H1 (cell line): ENCODE measurements at regions not wholly inside any gene's neighbourhood (a gene's known extent, or its start where the extent isn't known, plus 50 kb on each side); places are given as distances from the start of the nearest gene placed in this dataset.

Source experiments
- CTCF ChIA-PET: fragments of 300-600 bp; sonication (Branson Sonifier 250); formaldehyde crosslinking; loops from one replicate; lab custom pipeline; 2021; ENCODE audit not compliant: partially characterized antibody; lab: Charles Lee
- POLR2A ChIA-PET: fragments of 300-600 bp; sonication (Branson Sonifier 250); formaldehyde crosslinking; loops from one replicate; lab custom pipeline; 2021; ENCODE audit warnings: inconsistent platforms; ENCODE audit not compliant: partially characterized antibody; lab: Charles Lee
- DNase-seq, 2 experiments: peaks; one replicate each; pipeline versions ENCODE4 v3.0.0 to v3.0.0-alpha.2; 2010 to 2022; ENCODE audit warnings: low spot score in 2 of 2, low read depth in 1 of 2, mixed read lengths in 1 of 2
- FAIRE-seq: peaks from 2 replicates; lab custom pipeline; 2011; peaks lifted over from hg19 to GRCh38; lab: Jason Lieb, UNC
- H2AFZ ChIP-seq: 2 replicates; pipeline ENCODE4 v1.8.1; 2012; ENCODE audit warnings: low read length, inconsistent platforms
- H2AK5ac ChIP-seq: 2 replicates; pipeline ENCODE4 v1.6.1; 2013; ENCODE audit warnings: low read depth, low read length
- H2BK120ac ChIP-seq: replicated peaks from 2 replicates; pipeline ENCODE3; 2013; ENCODE audit warnings: low read depth, low read length, inconsistent platforms
- H2BK12ac ChIP-seq: 2 replicates; pipeline ENCODE4 v1.6.1; 2013; ENCODE audit warnings: low read depth, low read length
- H2BK15ac ChIP-seq: 2 replicates; pipeline ENCODE4 v1.6.1; 2013; ENCODE audit warnings: low read length
- H2BK20ac ChIP-seq: 2 replicates; pipeline ENCODE4 v1.6.1; 2013; ENCODE audit warnings: low read length
- H2BK5ac ChIP-seq: 2 replicates; pipeline ENCODE4 v1.6.1; 2013; ENCODE audit warnings: low read depth, low read length
- H3K14ac ChIP-seq: 2 replicates; pipeline ENCODE4 v1.6.1; 2013; ENCODE audit warnings: inconsistent platforms; ENCODE audit not compliant: insufficient read length
- H3K18ac ChIP-seq: 2 replicates; pipeline ENCODE4 v1.6.1; 2013; ENCODE audit warnings: low read length; ENCODE audit errors: extremely low read depth
- H3K23ac ChIP-seq: 2 replicates; pipeline ENCODE4 v1.6.1; 2013; ENCODE audit warnings: inconsistent platforms; ENCODE audit not compliant: insufficient read length
- H3K23me2 ChIP-seq: 2 replicates; pipeline ENCODE4 v1.6.1; 2013; ENCODE audit warnings: low read depth, low read length
- H3K27ac ChIP-seq: 2 replicates; pipeline ENCODE4 v1.6.1; 2011; ENCODE audit warnings: low read depth, low read length, inconsistent platforms
- H3K27me3 ChIP-seq, 4 experiments: replicated peaks in 1 of 4; 1 replicate in 1 of 4; 2 replicates in 3 of 4; pipeline versions ENCODE4 v1.6.1 to v1.8.1; 2011 to 2013; ENCODE audit warnings: low read length in 3 of 4, mild to moderate bottlenecking in 3 of 4, inconsistent platforms in 2 of 4, mixed read lengths in 2 of 4, moderate library complexity in 1 of 4; ENCODE audit not compliant: control insufficient read depth in 3 of 4, insufficient read depth in 3 of 4; ENCODE audit errors: extremely low read depth in 1 of 4
- H3K36me3 ChIP-seq, 4 experiments: 2 replicates each; pipeline versions ENCODE4 v1.6.1 to v1.8.1; 2011 to 2013; ENCODE audit warnings: mild to moderate bottlenecking in 4 of 4, low read length in 3 of 4, moderate library complexity in 2 of 4, control low read depth in 1 of 4, inconsistent platforms in 1 of 4; ENCODE audit not compliant: insufficient read depth in 4 of 4, control insufficient read depth in 2 of 4
- H3K4ac ChIP-seq: replicated peaks from 2 replicates; pipeline ENCODE3; 2013; ENCODE audit warnings: low read length, low read depth, mixed read lengths, inconsistent platforms; ENCODE audit not compliant: insufficient read length
- H3K4me1 ChIP-seq, 4 experiments: replicated peaks in 1 of 4; 1 replicate in 1 of 4; 2 replicates in 3 of 4; pipeline versions ENCODE4 v1.6.1 to v1.8.1; 2011 to 2013; ENCODE audit warnings: low read length in 3 of 4, inconsistent platforms in 2 of 4, mixed read lengths in 1 of 4; ENCODE audit not compliant: insufficient read depth in 4 of 4, control insufficient read depth in 3 of 4
- H3K4me2 ChIP-seq, 2 experiments: 2 replicates each; pipeline versions ENCODE4 v1.6.1 to v1.8.1; 2011 to 2013; ENCODE audit warnings: low read depth in 2 of 2, low read length in 2 of 2, control low read depth in 1 of 2, inconsistent platforms in 1 of 2, mild to moderate bottlenecking in 1 of 2; ENCODE audit not compliant: insufficient read depth in 1 of 2
- H3K4me3 ChIP-seq, 4 experiments: fragments of 200-600, 300-600 bp in 1 of 4; sonication (generic), shearing (Covaris generic), sonication (Bioruptor Twin) in 1 of 4; 2 replicates each; pipeline versions ENCODE4 v1.5.1 to v1.8.1; 2011 to 2016; ENCODE audit warnings: low read length in 4 of 4, low read depth in 3 of 4, control low read depth in 2 of 4, inconsistent platforms in 2 of 4, mild to moderate bottlenecking in 2 of 4, mixed read lengths in 1 of 4, moderate library complexity in 1 of 4; ENCODE audit not compliant: insufficient read depth in 2 of 4; ENCODE audit errors: extremely low read depth in 1 of 4
- H3K56ac ChIP-seq: replicated peaks from 2 replicates; pipeline ENCODE3; 2013; ENCODE audit warnings: low read depth, mild to moderate bottlenecking, mixed read lengths, low read length, inconsistent platforms; ENCODE audit not compliant: insufficient read length
- H3K79me1 ChIP-seq: 2 replicates; pipeline ENCODE4 v1.6.1; 2013; ENCODE audit warnings: low read depth, low read length, control low read depth
- H3K79me2 ChIP-seq, 2 experiments: 2 replicates each; pipeline versions ENCODE4 v1.6.1 to v1.8.1; 2012 to 2013; ENCODE audit warnings: low read length in 2 of 2, mild to moderate bottlenecking in 2 of 2, inconsistent platforms in 1 of 2; ENCODE audit not compliant: insufficient read depth in 2 of 2, control insufficient read depth in 1 of 2
- H3K9ac ChIP-seq, 4 experiments: replicated peaks in 1 of 4; 1 replicate in 1 of 4; 2 replicates in 3 of 4; pipeline versions ENCODE4 v1.6.1 to v1.8.1; 2011 to 2013; ENCODE audit warnings: low read depth in 3 of 4, low read length in 3 of 4, control low read depth in 2 of 4, mild to moderate bottlenecking in 2 of 4, moderate library complexity in 2 of 4, inconsistent platforms in 1 of 4; ENCODE audit errors: extremely low read depth in 1 of 4
- H3K9me3 ChIP-seq, 2 experiments: 2 replicates each; pipeline versions ENCODE4 v1.6.1 to v1.8.1; 2012 to 2013; ENCODE audit warnings: mild to moderate bottlenecking in 2 of 2, moderate library complexity in 2 of 2, control low read depth in 1 of 2, inconsistent platforms in 1 of 2, low read depth in 1 of 2, low read length in 1 of 2, mixed read lengths in 1 of 2; ENCODE audit not compliant: insufficient read depth in 2 of 2
- H4K20me1 ChIP-seq, 2 experiments: replicated peaks in 1 of 2; 2 replicates each; pipeline versions ENCODE3 to v1.8.1; 2011 to 2013; ENCODE audit warnings: inconsistent platforms in 2 of 2, low read length in 2 of 2, mild to moderate bottlenecking in 1 of 2; ENCODE audit not compliant: insufficient read depth in 2 of 2, control insufficient read depth in 1 of 2
- H4K5ac ChIP-seq: 2 replicates; pipeline ENCODE4 v1.6.1; 2013; ENCODE audit warnings: low read length, low read depth, mixed read lengths, inconsistent platforms; ENCODE audit not compliant: insufficient read length
- H4K8ac ChIP-seq: 2 replicates; pipeline ENCODE4 v1.8.0; 2013; ENCODE audit warnings: mild to moderate bottlenecking, moderate library complexity, low read length, inconsistent platforms; ENCODE audit not compliant: insufficient read depth; ENCODE audit errors: extremely low read depth
- H4K91ac ChIP-seq: replicated peaks from 2 replicates; pipeline ENCODE3; 2013; ENCODE audit warnings: low read length, mixed read lengths, inconsistent platforms; ENCODE audit not compliant: insufficient read length
- WGBS, 2 experiments: shearing (Covaris generic) in 1 of 2; methylation state at CpG; one replicate each; pipeline versions ENCODE4 v1.1.6 to v1.1.7; 2013 to 2015; ENCODE audit warnings: low lambda C conversion rate in 2 of 2, mixed read lengths in 2 of 2, inconsistent platforms in 1 of 2, low coverage in 1 of 2, missing lambda C conversion rate in 1 of 2; ENCODE audit not compliant: insufficient replicate concordance in 2 of 2, insufficient coverage in 1 of 2, insufficient read length in 1 of 2; ENCODE audit errors: extremely low coverage in 1 of 2, missing lambda C conversion rate in 1 of 2; 5-methylcytosine and 5-hydroxymethylcytosine counted together

- POLR2A ChIA-PET, result no interaction called here
- H3K23me2 ChIP-seq, result no peaks in the 10 kb centered on the region
- H2AK5ac ChIP-seq, result no peak overlapping the region
- no peak overlapping the region for H4K5ac ChIP-seq
- no peaks in the 10 kb centered on the region for H3K79me1 ChIP-seq
- no peaks in the 10 kb centered on the region for H3K36me3 ChIP-seq
- no peak overlapping the region for H2BK12ac ChIP-seq
- H2AFZ ChIP-seq, result peak overlapping the region; percentile 100
- H3K79me2 ChIP-seq, result no peaks in the 10 kb centered on the region
- no peak overlapping the region for H2BK20ac ChIP-seq
- no peaks in the 10 kb centered on the region for H4K20me1 ChIP-seq
- FAIRE-seq (peak; percentile 57), DNase-seq (no peak)
- WGBS, 2 experiments, result 72% methylated on average over 3 of the region's 3 CpGs; no CpG with 5 or more reads in 1 of the 2 experiments
- H4K8ac ChIP-seq, result no peak overlapping the region
- H2BK5ac ChIP-seq, result no peak overlapping the region
- H3K27me3 ChIP-seq, result no peaks in the 10 kb centered on the region
- H3K4ac ChIP-seq, result no peak overlapping the region
- no peak overlapping the region for H3K4me3 ChIP-seq
- H3K18ac ChIP-seq, result no peak overlapping the region
- CTCF ChIA-PET, result interaction anchor here (0.5 to 1.6 kb wide), 15 partner anchors 8 to 116 kb away, joined by 3 to 6 read pairs (median 3); no protein-coding TSS in a partner anchor
- no peak overlapping the region for H4K91ac ChIP-seq
- no peak overlapping the region for H2BK15ac ChIP-seq
- no peak overlapping the region for H3K27ac ChIP-seq
- no peak overlapping the region for H2BK120ac ChIP-seq
- no peak overlapping the region for H3K56ac ChIP-seq
- H3K9ac ChIP-seq, result no peak overlapping the region
- no peak overlapping the region for H3K23ac ChIP-seq
- H3K4me2 ChIP-seq, result no peak overlapping the region
- no peaks in the 10 kb centered on the region for H3K4me1 ChIP-seq
- no peaks in the 10 kb centered on the region for H3K9me3 ChIP-seq
- no peak overlapping the region for H3K14ac ChIP-seq
Measured at GRCh38 chr15:37764733-37765191, 169.7 kb upstream of the TMCO5A start.
